ENCODE measurements at regions not wholly inside any gene's neighbourhood (a gene's known extent, or its start where the extent isn't known, plus 50 kb on each side); places are given as distances from the start of the nearest gene placed in this dataset.

DNA sequence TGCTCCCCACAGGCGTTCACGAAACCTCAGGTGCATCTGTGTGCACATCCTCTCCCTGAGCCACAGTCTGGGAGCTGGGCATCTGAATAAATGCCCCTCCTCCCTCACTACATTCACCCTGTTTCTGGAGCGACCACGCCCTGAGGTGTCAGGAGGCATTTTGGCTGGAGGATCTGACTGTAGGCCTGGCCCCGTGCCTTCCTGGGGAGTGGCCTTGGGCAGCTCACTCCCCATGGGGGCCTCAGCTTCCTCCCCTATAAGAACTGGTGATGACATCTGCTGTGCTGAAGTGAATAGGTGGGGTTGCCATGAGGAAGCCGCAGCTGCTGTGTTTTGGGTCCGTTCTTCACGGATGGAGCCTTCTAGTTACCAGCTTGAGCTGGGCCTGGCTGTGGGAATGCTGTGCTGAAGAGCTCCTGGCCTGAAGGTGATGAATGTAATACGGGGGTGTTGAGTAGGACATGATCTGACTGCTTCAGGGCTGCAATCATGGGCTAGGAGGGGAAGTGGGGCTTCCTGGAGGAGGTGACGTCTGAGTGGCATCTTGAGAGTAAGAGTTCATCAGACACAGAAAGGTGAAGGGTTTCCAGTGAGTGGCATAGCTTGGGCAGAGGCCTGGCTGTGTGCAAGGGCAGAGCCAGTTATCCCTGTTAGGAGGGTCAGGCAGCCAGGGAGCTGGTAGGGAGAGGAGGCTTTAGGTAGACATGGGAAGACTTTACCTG lies 58.2 kb downstream of the GLI2 start:
- intact Hi-C loops (cut with micrococcal nuclease), result no loop called here
- H3K79me2 ChIP-seq (ENCODE audit: control insufficient read depth, insufficient read depth, low read length), result no peaks in the 10 kb centered on the region
- H3K4me3 ChIP-seq (ENCODE audit: control extremely low read depth in 1 of 5, extremely low read depth in 1 of 5, insufficient read depth in 1 of 5, low read depth in 2 of 5, low read length in 4 of 5), result no peak overlapping the region
- 73% methylated on average over 8 of the region's 10 CpGs for WGBS (ENCODE audit: insufficient coverage)
- H3K9me3 Mint-ChIP-seq (ENCODE audit: insufficient read depth), result peaks cover 2% of the 10 kb centered on the region
- H3K27ac ChIP-seq (ENCODE audit: low read length in 2 of 2), result no peak overlapping the region
- TF ChIP-seq, protein P1, sequence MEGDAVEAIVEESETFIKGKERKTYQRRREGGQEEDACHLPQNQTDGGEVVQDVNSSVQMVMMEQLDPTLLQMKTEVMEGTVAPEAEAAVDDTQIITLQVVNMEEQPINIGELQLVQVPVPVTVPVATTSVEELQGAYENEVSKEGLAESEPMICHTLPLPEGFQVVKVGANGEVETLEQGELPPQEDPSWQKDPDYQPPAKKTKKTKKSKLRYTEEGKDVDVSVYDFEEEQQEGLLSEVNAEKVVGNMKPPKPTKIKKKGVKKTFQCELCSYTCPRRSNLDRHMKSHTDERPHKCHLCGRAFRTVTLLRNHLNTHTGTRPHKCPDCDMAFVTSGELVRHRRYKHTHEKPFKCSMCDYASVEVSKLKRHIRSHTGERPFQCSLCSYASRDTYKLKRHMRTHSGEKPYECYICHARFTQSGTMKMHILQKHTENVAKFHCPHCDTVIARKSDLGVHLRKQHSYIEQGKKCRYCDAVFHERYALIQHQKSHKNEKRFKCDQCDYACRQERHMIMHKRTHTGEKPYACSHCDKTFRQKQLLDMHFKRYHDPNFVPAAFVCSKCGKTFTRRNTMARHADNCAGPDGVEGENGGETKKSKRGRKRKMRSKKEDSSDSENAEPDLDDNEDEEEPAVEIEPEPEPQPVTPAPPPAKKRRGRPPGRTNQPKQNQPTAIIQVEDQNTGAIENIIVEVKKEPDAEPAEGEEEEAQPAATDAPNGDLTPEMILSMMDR (IDR thresholded peaks at IDR 0.05), result no peak
- TF ChIP-seq EZH2 (IDR thresholded peaks at IDR 0.05; ENCODE audit: borderline replicate concordance, insufficient read depth, low read depth, low read length, poor library complexity, severe bottlenecking), result no peak
- no peak overlapping the region for H2AFZ ChIP-seq (ENCODE audit: insufficient read depth, low read depth, low read length, poor library complexity, severe bottlenecking)
- H3K4me1 ChIP-seq (ENCODE audit: control insufficient read depth in 2 of 2, insufficient read depth in 2 of 2, low read length in 2 of 2), result no peaks in the 10 kb centered on the region
- no peak overlapping the region for H3K4me2 ChIP-seq (replicated peaks; ENCODE audit: low read depth, low read length, poor library complexity, severe bottlenecking)
- no peaks in the 10 kb centered on the region for H3K4me1 Mint-ChIP-seq
- H3K9me3 ChIP-seq (ENCODE audit: control extremely low read depth in 1 of 3, control insufficient read depth in 2 of 3, insufficient read depth in 1 of 3, low read length in 2 of 3), result no peaks in the 10 kb centered on the region
- H3K27me3 ChIP-seq (replicated peaks in 1 of 4; ENCODE audit: control extremely low read depth in 1 of 4, control insufficient read depth in 3 of 4, insufficient read depth in 4 of 4, low read length in 3 of 4), result no peaks in the 10 kb centered on the region
- CTCF ChIA-PET, result no interaction called here
- no peaks in the 10 kb centered on the region for H4K20me1 ChIP-seq (ENCODE audit: control insufficient read depth, insufficient read depth, low read length, poor library complexity, severe bottlenecking)
- no peaks in the 10 kb centered on the region for H3K36me3 ChIP-seq (replicated peaks in 1 of 2; ENCODE audit: control extremely low read depth in 1 of 2, control insufficient read depth in 1 of 2, extremely low read depth in 1 of 2, insufficient read depth in 2 of 2, low read length in 1 of 2)
- no peak overlapping the region for H3K9ac ChIP-seq (ENCODE audit: low read length)
- no peak for ATAC-seq (ENCODE audit: low read depth)
- H3K27ac Mint-ChIP-seq, result no peak overlapping the region
- no peak overlapping the region for H3K4me3 Mint-ChIP-seq
- no peak for DNase-seq
- POLR2A ChIA-PET, result no interaction called here
- H3K27me3 Mint-ChIP-seq, result peaks cover 4% of the 10 kb centered on the region

DNA sequence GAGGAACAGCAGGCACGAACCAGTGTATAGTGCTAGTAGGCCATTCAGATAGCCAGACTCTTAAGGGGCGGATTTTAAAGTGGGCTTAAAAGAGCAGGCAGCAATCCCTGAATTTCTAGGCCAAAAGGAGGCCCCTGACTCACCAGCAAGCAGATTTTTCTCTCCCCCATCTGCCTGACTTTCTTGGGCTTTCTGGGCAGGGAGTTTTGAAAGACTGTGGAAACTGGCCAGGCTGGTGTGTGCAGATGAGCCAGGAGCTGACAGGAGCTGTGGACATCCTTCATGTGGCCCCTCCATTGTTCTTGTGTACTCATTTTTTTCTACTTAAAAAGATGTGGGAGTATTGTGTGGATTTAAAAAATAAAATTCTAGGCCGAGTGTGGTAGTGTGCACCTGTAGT lies 59.0 kb downstream of the GLI2 start:
- Mint-ChIP-seq H3K9me3 (ENCODE audit: insufficient read depth) (peaks cover 2% of the 10 kb centered on the region), H3K4me3 (no peak overlapping the region), H3K27ac (no peak overlapping the region), H3K27me3 (peaks cover 4% of the 10 kb centered on the region), H3K4me1 (no peaks in the 10 kb centered on the region)
- CTCF ChIA-PET, result no interaction called here
- ATAC-seq (ENCODE audit: low read depth) (no peak), DNase-seq (no peak)
- no peaks in the 10 kb centered on the region for H3K36me3 ChIP-seq (replicated peaks in 1 of 2; ENCODE audit: control extremely low read depth in 1 of 2, control insufficient read depth in 1 of 2, extremely low read depth in 1 of 2, insufficient read depth in 2 of 2, low read length in 1 of 2)
- H3K4me3 ChIP-seq (ENCODE audit: control extremely low read depth in 1 of 5, extremely low read depth in 1 of 5, insufficient read depth in 1 of 5, low read depth in 2 of 5, low read length in 4 of 5), result no peak overlapping the region
- no peaks in the 10 kb centered on the region for H3K27me3 ChIP-seq (replicated peaks in 1 of 4; ENCODE audit: control extremely low read depth in 1 of 4, control insufficient read depth in 3 of 4, insufficient read depth in 4 of 4, low read length in 3 of 4)
- H3K4me2 ChIP-seq (replicated peaks; ENCODE audit: low read depth, low read length, poor library complexity, severe bottlenecking), result no peak overlapping the region
- TF ChIP-seq EZH2 (IDR thresholded peaks at IDR 0.05; ENCODE audit: borderline replicate concordance, insufficient read depth, low read depth, low read length, poor library complexity, severe bottlenecking), result no peak
- TF ChIP-seq, protein P1 (IDR thresholded peaks at IDR 0.05), result no peak
- H3K9me3 ChIP-seq (ENCODE audit: control extremely low read depth in 1 of 3, control insufficient read depth in 2 of 3, insufficient read depth in 1 of 3, low read length in 2 of 3), result no peaks in the 10 kb centered on the region
- H3K4me1 ChIP-seq (ENCODE audit: control insufficient read depth in 2 of 2, insufficient read depth in 2 of 2, low read length in 2 of 2), result no peaks in the 10 kb centered on the region
- no peak overlapping the region for H3K9ac ChIP-seq (ENCODE audit: low read length)
- intact Hi-C loops (cut with micrococcal nuclease), result no loop called here
- POLR2A ChIA-PET, result no interaction called here
- no peaks in the 10 kb centered on the region for H4K20me1 ChIP-seq (ENCODE audit: control insufficient read depth, insufficient read depth, low read length, poor library complexity, severe bottlenecking)
- no peak overlapping the region for H3K27ac ChIP-seq (ENCODE audit: low read length in 2 of 2)
- no peaks in the 10 kb centered on the region for H3K79me2 ChIP-seq (ENCODE audit: control insufficient read depth, insufficient read depth, low read length)
- no peak overlapping the region for H2AFZ ChIP-seq (ENCODE audit: insufficient read depth, low read depth, low read length, poor library complexity, severe bottlenecking)
- WGBS (ENCODE audit: insufficient coverage), result 72% methylated on average over 3 of the region's 3 CpGs

Data from B cell (primary cell).